ENCODE measurements at regions not wholly inside any gene's neighbourhood (a gene's known extent, or its start where the extent isn't known, plus 50 kb on each side); places are given as distances from the start of the nearest gene placed in this dataset.

DNA sequence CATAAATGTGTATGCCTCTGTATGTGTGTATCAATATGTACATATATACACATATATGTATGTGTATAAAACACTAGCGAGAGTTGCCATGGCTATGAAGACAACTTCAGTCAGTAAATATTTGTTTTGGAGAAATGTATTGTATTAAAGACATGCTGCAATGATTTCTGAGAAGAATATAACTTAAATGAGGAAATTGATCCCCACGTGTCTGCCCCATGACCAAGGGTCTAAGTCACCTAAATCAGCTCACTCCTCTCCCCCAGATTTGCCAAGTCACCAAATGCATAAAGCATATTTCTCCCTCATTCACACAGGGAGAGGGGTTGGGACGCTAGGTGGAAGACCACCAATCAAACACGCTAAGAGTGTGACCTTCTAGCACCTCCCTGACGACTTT is 58.3 kb upstream of the LYST start:
- no peak for ATAC-seq (ENCODE audit: low read depth in 2 of 2)
- H3K4me3 Mint-ChIP-seq: no peak overlapping the region
- no peak overlapping the region for H3K27ac Mint-ChIP-seq
- no peak for DNase-seq
- H3K4me1 Mint-ChIP-seq: peaks cover 26 to 51% (median 39%) of the 10 kb centered on the region in 3 donors
- no peaks in the 10 kb centered on the region for H3K9me3 Mint-ChIP-seq
- H3K36me3 Mint-ChIP-seq: no peaks in the 10 kb centered on the region
- H3K27me3 Mint-ChIP-seq: no peaks in the 10 kb centered on the region

DNA sequence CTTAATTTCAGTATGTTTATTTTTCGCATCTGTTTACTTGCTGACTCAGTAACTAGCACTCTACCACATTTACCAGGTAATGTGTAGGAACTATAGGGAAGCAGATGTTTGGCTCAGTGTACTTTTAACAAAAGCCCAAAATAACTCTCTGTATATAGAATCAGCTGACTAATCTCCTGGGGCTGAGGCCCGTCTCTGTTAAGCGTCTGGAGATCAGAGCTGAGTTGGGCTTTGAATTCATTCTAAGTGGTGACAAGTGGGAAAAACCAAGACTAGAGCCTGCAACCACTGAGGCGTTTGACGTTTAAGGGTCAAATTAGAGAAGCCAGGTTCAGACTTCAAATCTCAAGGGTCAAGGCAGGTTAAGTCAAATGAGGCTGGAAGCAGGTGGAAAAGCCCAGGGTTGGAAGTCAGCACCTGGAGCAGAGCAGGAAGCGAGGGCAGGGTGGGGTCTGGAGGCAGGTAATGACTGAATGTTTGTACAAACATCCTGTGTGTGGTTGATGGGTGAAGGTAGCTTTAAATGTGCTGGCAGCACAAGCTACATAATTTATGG is 56.8 kb upstream of the LYST start:
- peaks cover 32 to 50% (median 37%) of the 10 kb centered on the region in 3 donors for H3K4me1 Mint-ChIP-seq
- H3K27ac Mint-ChIP-seq: peak overlapping the region; percentile 14 to 83 (median 58)
- H3K9me3 Mint-ChIP-seq: no peaks in the 10 kb centered on the region
- H3K4me3 Mint-ChIP-seq: peak overlapping the region in 7 of 8 donors; percentile 16 to 84 (median 78)
- H3K27me3 Mint-ChIP-seq: no peaks in the 10 kb centered on the region
- DNase-seq (peak; percentile 29), ATAC-seq (ENCODE audit: low read depth in 2 of 2) (peak; percentile 91 to 92)
- no peaks in the 10 kb centered on the region for H3K36me3 Mint-ChIP-seq

DNA sequence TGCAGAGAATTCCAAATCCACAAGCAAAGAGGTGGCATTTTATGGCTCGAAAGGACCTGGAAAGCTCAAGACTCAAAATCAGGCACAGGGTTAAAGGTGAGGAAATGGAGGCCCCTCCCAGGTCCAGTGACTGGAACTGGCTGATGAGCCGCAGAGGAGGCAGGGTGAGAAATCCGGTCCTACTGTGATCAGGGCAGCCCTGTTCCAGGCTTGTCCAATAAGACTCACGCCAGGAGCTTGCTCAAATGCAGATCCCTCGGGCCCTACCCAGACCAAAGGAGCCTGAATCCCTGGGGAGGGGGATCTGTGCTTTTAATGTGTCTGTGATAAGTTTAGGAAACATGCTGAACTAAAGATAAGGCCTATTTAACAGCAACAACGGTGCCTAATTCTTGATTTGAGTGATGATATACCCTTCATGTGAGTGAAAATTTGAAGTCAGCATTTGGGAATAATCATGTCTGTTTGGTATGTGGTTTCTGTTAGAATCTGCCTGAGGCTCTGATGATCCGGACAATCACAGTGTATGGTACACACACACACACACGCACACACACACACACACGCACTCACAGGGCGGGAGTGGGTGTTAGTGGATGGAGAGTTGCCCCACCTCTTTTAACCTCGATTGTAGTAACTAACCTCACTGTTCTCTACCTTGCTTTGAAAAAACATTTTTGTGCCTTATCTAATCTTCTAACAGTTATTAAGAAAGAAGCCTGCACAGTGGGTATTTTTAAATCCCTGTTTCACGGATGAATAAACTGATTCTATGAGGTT is 54.1 kb upstream of the LYST start:
- Mint-ChIP-seq H3K27me3 (no peaks in the 10 kb centered on the region), H3K4me1 (peaks cover 36 to 55% (median 38%) of the 10 kb centered on the region in 3 donors), H3K4me3 (no peak overlapping the region), H3K27ac (peak overlapping the region in 4 of 6 donors; percentile 32 to 74 (median 50)), H3K9me3 (no peaks in the 10 kb centered on the region), H3K36me3 (no peaks in the 10 kb centered on the region)
- ATAC-seq (ENCODE audit: low read depth in 2 of 2): no peak
- DNase-seq: no peak

DNA sequence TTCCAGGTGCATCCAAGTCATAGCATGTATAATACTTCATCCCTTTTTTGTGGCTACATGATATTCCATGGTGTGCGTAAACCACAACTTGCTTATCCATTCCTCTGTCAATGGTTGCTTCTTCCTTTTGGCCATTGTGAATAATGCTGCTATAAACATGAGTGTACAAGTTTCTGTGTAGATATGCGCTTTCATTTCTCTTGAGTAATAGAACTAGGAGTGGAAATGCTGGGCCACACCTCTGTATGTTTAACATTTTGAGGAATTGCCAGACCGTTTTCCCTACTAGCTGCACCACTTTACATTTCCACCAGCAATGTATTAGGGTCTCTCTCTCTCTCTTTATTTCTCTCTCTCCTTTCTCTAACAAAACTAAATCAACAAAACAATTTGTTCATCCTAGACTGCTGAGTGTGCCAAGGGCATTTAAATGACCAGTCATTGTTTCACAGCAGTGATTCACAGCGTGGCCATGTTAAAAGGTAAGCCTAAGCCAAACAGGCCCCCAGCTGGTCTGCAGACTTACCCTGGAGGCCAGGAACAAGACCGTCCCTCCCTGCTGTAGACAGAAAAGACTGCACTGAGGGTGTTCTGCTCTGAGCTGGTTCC is 53.2 kb upstream of the LYST start:
- Mint-ChIP-seq H3K4me1 (peaks cover 39 to 56% (median 42%) of the 10 kb centered on the region in 3 donors), H3K9me3 (no peaks in the 10 kb centered on the region), H3K4me3 (no peak overlapping the region), H3K27ac (peak overlapping the region in 1 of 6 donors; percentile 48), H3K27me3 (no peaks in the 10 kb centered on the region), H3K36me3 (no peaks in the 10 kb centered on the region)
- ATAC-seq (ENCODE audit: low read depth in 2 of 2) (no peak), DNase-seq (no peak)

DNA sequence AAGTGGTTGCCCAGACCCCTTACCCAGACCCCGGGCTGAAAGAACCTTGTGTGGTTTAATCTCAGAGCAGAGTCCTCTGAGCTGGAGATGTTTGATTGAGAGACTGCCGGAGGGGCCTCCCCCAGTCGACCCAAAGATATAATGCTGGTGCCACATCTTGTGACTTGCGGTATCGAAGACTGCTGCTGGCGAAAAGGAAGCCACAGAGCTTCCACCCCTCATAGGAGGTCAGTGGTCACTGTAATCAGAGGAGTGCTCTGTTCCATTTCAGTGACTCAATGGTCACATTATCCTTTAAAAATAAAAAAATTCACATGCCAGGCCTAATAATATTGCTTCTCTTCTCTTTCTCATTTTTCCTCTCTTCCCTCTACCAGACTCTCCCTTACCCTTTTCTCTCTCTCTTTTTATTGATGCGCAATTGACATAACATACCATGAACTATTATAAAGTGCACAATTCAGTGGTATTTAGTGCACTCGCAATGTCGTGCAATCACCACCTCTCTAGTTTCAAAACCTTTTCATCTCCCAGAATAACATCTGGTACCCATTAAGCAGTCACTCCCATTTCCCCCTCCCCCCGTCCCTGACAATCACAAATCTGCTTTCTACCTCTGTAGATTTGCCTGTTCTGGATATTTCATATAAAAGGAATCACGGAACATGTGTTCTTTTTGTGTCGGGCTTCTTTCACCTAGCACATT is 52.6 kb upstream of the LYST start:
- Mint-ChIP-seq H3K4me3 (peak overlapping the region in 1 of 8 donors; percentile 7), H3K36me3 (no peaks in the 10 kb centered on the region), H3K4me1 (peaks cover 39 to 52% (median 39%) of the 10 kb centered on the region in 3 donors), H3K27me3 (no peaks in the 10 kb centered on the region), H3K27ac (peak overlapping the region in 3 of 6 donors; percentile 2 to 91 (median 89)), H3K9me3 (no peaks in the 10 kb centered on the region)
- ATAC-seq (ENCODE audit: low read depth in 2 of 2) (no peak), DNase-seq (no peak)

DNA sequence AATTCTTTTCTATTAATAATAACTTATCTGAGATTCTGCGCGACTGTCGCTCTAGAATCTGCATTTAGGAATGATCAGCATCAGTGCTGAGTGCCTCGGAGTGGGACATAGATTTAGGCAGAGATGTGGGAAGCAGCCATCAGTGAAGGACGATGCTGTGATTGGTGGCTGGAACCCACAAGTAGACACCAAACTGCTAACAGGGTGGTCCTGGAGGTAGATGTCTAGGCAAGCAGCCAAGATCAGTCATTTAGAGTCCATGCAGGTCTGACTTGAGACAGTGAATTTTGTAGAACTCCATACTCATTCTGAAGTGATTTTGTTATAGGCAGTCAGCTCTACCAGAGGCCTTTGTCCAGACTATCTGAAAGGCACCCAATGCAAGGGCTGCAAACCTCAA is 51.8 kb upstream of the LYST start:
- peaks cover 31 to 44% (median 34%) of the 10 kb centered on the region in 3 donors for H3K4me1 Mint-ChIP-seq
- no peak for DNase-seq
- no peaks in the 10 kb centered on the region for H3K9me3 Mint-ChIP-seq
- ATAC-seq (ENCODE audit: low read depth in 2 of 2): no peak
- H3K4me3 Mint-ChIP-seq: peak overlapping the region in 1 of 8 donors; percentile 53
- peak overlapping the region in 1 of 6 donors; percentile 52 for H3K27ac Mint-ChIP-seq
- no peaks in the 10 kb centered on the region for H3K36me3 Mint-ChIP-seq
- H3K27me3 Mint-ChIP-seq: no peaks in the 10 kb centered on the region

DNA sequence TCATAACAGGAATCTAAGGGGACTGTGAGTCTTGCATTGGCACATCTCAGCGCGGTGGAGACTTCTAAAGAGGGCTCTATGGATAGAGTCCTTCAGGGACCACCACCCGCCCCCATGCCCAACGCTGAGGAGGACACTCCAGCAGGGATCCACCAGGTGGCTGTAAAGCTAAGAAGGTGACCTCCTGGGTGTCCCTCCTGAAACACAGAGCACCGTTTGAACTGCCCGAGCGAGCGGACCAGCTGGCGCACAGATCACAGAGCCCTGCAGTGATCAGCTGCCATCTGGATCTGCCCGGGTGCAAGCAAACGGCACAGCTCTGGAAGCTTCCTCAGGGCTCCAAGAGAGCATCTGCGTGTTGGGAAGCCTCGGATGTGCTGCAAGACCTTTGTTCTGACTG is 51.3 kb upstream of the LYST start:
- peaks cover 27 to 40% (median 30%) of the 10 kb centered on the region in 3 donors for H3K4me1 Mint-ChIP-seq
- no peak for DNase-seq

DNA sequence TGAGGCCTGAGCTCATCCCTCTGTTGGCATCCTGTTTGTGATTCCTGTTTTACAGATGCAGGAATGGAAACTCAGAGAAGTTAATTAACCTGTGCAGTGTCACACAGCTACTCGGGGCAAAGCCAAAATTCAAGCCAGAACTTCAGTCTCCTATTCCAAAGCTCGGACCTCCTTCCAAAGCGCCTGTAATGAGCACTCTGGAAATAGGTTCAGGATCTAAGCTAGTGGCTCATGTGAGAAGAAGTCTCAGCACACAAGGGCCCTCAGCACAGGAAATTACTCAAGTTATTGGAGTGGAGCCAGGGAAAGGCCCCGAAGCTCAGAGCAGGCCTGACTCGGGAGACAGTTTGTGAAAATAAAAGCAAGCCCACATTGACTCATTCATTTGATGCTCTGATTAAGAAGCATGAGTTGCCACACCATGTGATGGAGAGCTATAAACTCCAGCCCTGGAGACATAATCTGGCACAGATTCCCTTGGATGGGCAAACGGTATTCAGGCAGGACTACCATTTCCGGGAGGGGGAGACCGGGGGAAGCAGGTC is 50.6 kb upstream of the LYST start:
- Mint-ChIP-seq H3K9me3 (no peaks in the 10 kb centered on the region), H3K36me3 (no peaks in the 10 kb centered on the region), H3K27me3 (no peaks in the 10 kb centered on the region), H3K4me1 (peaks cover 20 to 33% (median 24%) of the 10 kb centered on the region in 3 donors), H3K27ac (peak overlapping the region in 3 of 6 donors; percentile 4 to 88 (median 15)), H3K4me3 (peak overlapping the region in 1 of 8 donors; percentile 15)
- ATAC-seq (ENCODE audit: low read depth in 2 of 2): peak; percentile 78 to 82
- peak; percentile 16 for DNase-seq

More for the DNA sequence above, 51.3 kb upstream of the LYST start:
- H3K27ac Mint-ChIP-seq: no peak overlapping the region
- H3K36me3 Mint-ChIP-seq: no peaks in the 10 kb centered on the region
- H3K27me3 Mint-ChIP-seq: no peaks in the 10 kb centered on the region
- H3K4me3 Mint-ChIP-seq: no peak overlapping the region
- ATAC-seq (ENCODE audit: low read depth in 2 of 2): no peak
- no peaks in the 10 kb centered on the region for H3K9me3 Mint-ChIP-seq
